K562 (cell line): ENCODE measurements at regions not wholly inside any gene's neighbourhood (a gene's known extent, or its start where the extent isn't known, plus 50 kb on each side); places are given as distances from the start of the nearest gene placed in this dataset.

ENCODE experiments used
- ATAC-seq: fragments of 200-7000 bp; cut with Tn5 transposase; 3 replicates; pipeline ENCODE4 v1.9.1; 2020; ENCODE audit warnings: moderate library complexity
- BruUV-seq: library from RNA; stranded (reverse); fragments of 400-500 nt; replicated peaks from 2 replicates; lab custom pipeline; 2021; lab: Mats Ljungman, UMichigan
- CTCF ChIA-PET: fragments of 300-600 bp; formaldehyde crosslinking; extraction: SDS; loops from one replicate; lab custom pipeline; 2021; ENCODE audit warnings: low intra/inter-chr PET ratio; lab: Yijun Ruan, JAX
- POLR2A ChIA-PET: fragments of 300-600, 350-650 bp; sonication (Branson Sonifier 250); formaldehyde crosslinking; extraction: SDS; loops from one replicate; lab custom pipeline; 2021; ENCODE audit warnings: antibody characterized with exemption, inconsistent platforms; lab: Yijun Ruan, JAX
- DNase-seq, 4 experiments: peaks; one replicate each; pipeline versions ENCODE4 v3.0.0 to v3.0.0-alpha.2; 2011 to 2018; ENCODE audit warnings: low spot score in 3 of 4, mixed read lengths in 3 of 4; ENCODE audit errors: extremely low read depth in 1 of 4
- FAIRE-seq: peaks from 2 replicates; lab custom pipeline; 2011; peaks lifted over from hg19 to GRCh38; lab: Jason Lieb, UNC
- H2AFZ ChIP-seq: 2 replicates; pipeline ENCODE4 v1.6.0; 2011; ENCODE audit warnings: low read depth, low read length, control low read depth, inconsistent platforms
- H3K27ac ChIP-seq: fragments of 200-600 bp; 3 replicates; pipeline ENCODE4 v1.8.0; 2011; ENCODE audit warnings: low read depth, mild to moderate bottlenecking, control low read depth, inconsistent platforms, low read length, moderate library complexity, mixed read lengths; ENCODE audit errors: extremely low read depth
- H3K27me3 ChIP-seq, 2 experiments: fragments of 300-600 bp in 1 of 2; 2 replicates in 1 of 2; 3 replicates in 1 of 2; pipeline versions ENCODE4 v1.6.0 to v1.8.0; 2011; ENCODE audit warnings: inconsistent platforms in 2 of 2, low read length in 2 of 2, mild to moderate bottlenecking in 1 of 2, mixed read lengths in 1 of 2, moderate library complexity in 1 of 2; ENCODE audit not compliant: control insufficient read depth in 2 of 2, insufficient read depth in 2 of 2
- H3K36me3 ChIP-seq: fragments of 300-600 bp; 3 replicates; pipeline ENCODE4 v1.8.0; 2011; ENCODE audit warnings: mild to moderate bottlenecking, low read length, inconsistent platforms; ENCODE audit not compliant: control insufficient read depth, insufficient read depth
- H3K4me1 ChIP-seq, 2 experiments: fragments of 200-600 bp in 1 of 2; replicated peaks in 1 of 2; 2 replicates in 1 of 2; 3 replicates in 1 of 2; pipeline versions ENCODE4 v1.5.1 to v1.8.0; 2011; ENCODE audit warnings: inconsistent platforms in 2 of 2, low read length in 2 of 2, mild to moderate bottlenecking in 1 of 2, mixed read lengths in 1 of 2, moderate library complexity in 1 of 2; ENCODE audit not compliant: control insufficient read depth in 2 of 2, insufficient read depth in 2 of 2
- H3K4me2 ChIP-seq: 2 replicates; pipeline ENCODE4 v1.6.1; 2011; ENCODE audit warnings: low read length, control low read depth, inconsistent platforms, mixed read lengths; ENCODE audit not compliant: insufficient read depth
- H3K4me3 ChIP-seq: fragments of 200-600 bp; sonication (generic), shearing (Covaris generic); 2 replicates; pipeline ENCODE4 v1.5.1; 2016; ENCODE audit warnings: control low read depth, inconsistent platforms
- H3K79me2 ChIP-seq: fragments of 200-600 bp; 3 replicates; pipeline ENCODE4 v1.8.0; 2011; ENCODE audit warnings: low read length, inconsistent platforms; ENCODE audit not compliant: control insufficient read depth, insufficient read depth
- H3K9ac ChIP-seq, 2 experiments: 2 replicates each; pipeline versions ENCODE4 v1.6.0 to v1.6.1; 2011; ENCODE audit warnings: low read depth in 2 of 2, low read length in 2 of 2, control low read depth in 1 of 2, inconsistent platforms in 1 of 2, mild to moderate bottlenecking in 1 of 2, mixed read lengths in 1 of 2; ENCODE audit not compliant: insufficient read depth in 1 of 2
- H3K9me1 ChIP-seq: one replicate; pipeline ENCODE4 v1.6.0; 2011; ENCODE audit warnings: inconsistent platforms, mild to moderate bottlenecking, low read length, moderate library complexity; ENCODE audit not compliant: control insufficient read depth, insufficient read depth
- H3K9me3 ChIP-seq: replicated peaks from 2 replicates; pipeline ENCODE4 v1.5.1; 2011; ENCODE audit warnings: low read depth, low read length, inconsistent platforms; ENCODE audit not compliant: control insufficient read depth, insufficient read depth
- H4K20me1 ChIP-seq: replicated peaks from 2 replicates; pipeline ENCODE4 v1.6.1; 2011; ENCODE audit warnings: low read length, inconsistent platforms, mixed read lengths; ENCODE audit not compliant: control insufficient read depth, insufficient read depth
- FUS ChIP-seq: fragments of 200-400 bp; formaldehyde crosslinking; optimal IDR thresholded peaks from 2 replicates; pipeline ENCODE3; 2017; ENCODE audit warnings: low read depth, low read length
- MEF2A ChIP-seq: IDR thresholded peaks from 2 replicates; pipeline ENCODE4 v1.6.1; 2011; ENCODE audit warnings: low read depth, mild to moderate bottlenecking, low read length, moderate library complexity; ENCODE audit not compliant: control insufficient read depth
- NFXL1 ChIP-seq: fragments of 450-650 bp; formaldehyde crosslinking; IDR thresholded peaks from 2 replicates; pipeline ENCODE4 v1.4.0; 2021; ENCODE audit warnings: mild to moderate bottlenecking
- POLR2AphosphoS2 ChIP-seq: IDR thresholded peaks from 2 replicates; pipeline ENCODE4 v1.6.1; 2012; ENCODE audit warnings: low read length, improper control_type of control experiment
- SMARCC2 ChIP-seq: fragments of 450-650 bp; IDR thresholded peaks from 2 replicates; pipeline ENCODE4 v1.6.1; 2017; ENCODE audit warnings: antibody characterized with exemption, moderate library complexity, mild to moderate bottlenecking, low read depth
- ZNF174 ChIP-seq: fragments of 250-450 bp; sonication (Bioruptor Pico); IDR thresholded peaks from 2 replicates; pipeline ENCODE4 v1.4.0; 2020; ENCODE audit warnings: mild to moderate bottlenecking
- WGBS: fragments of 100-300 bp; shearing (Covaris generic); methylation state at CpG from one replicate; pipeline ENCODE4 v1.1.6; 2016; ENCODE audit warnings: low coverage, mixed read lengths; ENCODE audit not compliant: insufficient coverage; ENCODE audit errors: missing lambda C conversion rate; 5-methylcytosine and 5-hydroxymethylcytosine counted together
- in situ Hi-C: fragments of 300-500 bp; cut with MboI; formaldehyde crosslinking; loops from 4 replicates; pipeline ENCODE4 v1.15.0; 2018; ENCODE audit warnings: inconsistent platforms, mixed read lengths
- intact Hi-C: fragments of 100-400 bp; cut with micrococcal nuclease; formaldehyde crosslinking; loops from 2 replicates; pipeline ENCODE4 v1.14.2; 2022
- TF ChIP-seq, protein P1 (sequence below): IDR thresholded peaks from 2 replicates; pipeline ENCODE4 v1.6.1; 2011; ENCODE audit not compliant: insufficient read length; ENCODE audit errors: extremely low read depth
- TF ChIP-seq, protein P2 (sequence below): fragments of 450-650 bp; IDR thresholded peaks from 2 replicates; pipeline ENCODE4 v1.6.1; 2014; ENCODE audit warnings: low read depth, mild to moderate bottlenecking, moderate library complexity, borderline replicate concordance
- TF ChIP-seq, protein P3 (sequence below): sonication (generic); formaldehyde crosslinking; IDR thresholded peaks from 2 replicates; pipeline ENCODE4 v1.8.0; 2023; ENCODE audit warnings: mild to moderate bottlenecking, missing genetic modification reagents
- TF ChIP-seq, protein P4 (sequence below), 2 experiments: fragments of 250-450 bp in 1 of 2; fragments of 450-650 bp in 1 of 2; sonication (Bioruptor Pico) in 1 of 2; IDR thresholded peaks; 2 replicates each; pipeline versions ENCODE4 v1.6.1 to v1.8.0; 2016 to 2021; ENCODE audit warnings: mild to moderate bottlenecking in 2 of 2, moderate library complexity in 2 of 2, missing compliant biosample characterization in 1 of 2, missing genetic modification characterization in 1 of 2

DNA sequence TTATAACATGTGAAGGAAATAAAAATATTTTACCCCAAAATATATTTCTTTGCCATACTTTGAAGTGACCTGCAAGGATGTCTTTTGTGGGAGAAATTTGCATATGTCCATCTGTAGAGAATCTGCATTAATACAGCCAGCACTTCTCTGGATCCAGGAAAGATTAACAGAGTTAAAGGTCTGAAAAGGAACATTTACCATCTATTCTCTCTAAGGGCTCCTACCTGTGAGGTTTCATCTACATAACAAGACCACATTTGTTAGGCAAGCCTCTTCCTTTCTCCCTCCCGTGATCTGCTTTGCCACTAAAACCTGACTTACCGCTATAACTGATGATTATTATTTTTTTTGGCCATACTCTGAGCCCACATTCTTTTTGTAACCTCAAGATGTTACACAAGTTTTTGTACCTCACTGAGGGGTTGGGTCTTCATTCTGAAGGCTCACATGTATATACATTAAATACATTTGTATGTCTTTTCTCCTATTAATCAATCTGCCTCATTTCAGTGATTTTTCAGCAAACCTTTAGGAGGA lies 129.4 kb downstream of the AKR1D1 start:
- Histone ChIP-seq H2AFZ (no peak overlapping the region), H3K9me3 (no peaks in the 10 kb centered on the region), H3K4me1 (no peaks in the 10 kb centered on the region), H3K4me3 (no peak overlapping the region), H3K36me3 (no peaks in the 10 kb centered on the region), H3K79me2 (no peaks in the 10 kb centered on the region), H3K9ac (no peak overlapping the region), H3K4me2 (no peak overlapping the region)
- in situ Hi-C loops, result no loop called here
- no TSS peak for BruUV-seq
- ATAC-seq (no peak), DNase-seq (no peak)
- ChIA-PET POLR2A (no interaction called here), CTCF (no interaction called here)
- 8% methylated on average over 2 of the region's 2 CpGs for WGBS
- TF ChIP-seq, protein P1, sequence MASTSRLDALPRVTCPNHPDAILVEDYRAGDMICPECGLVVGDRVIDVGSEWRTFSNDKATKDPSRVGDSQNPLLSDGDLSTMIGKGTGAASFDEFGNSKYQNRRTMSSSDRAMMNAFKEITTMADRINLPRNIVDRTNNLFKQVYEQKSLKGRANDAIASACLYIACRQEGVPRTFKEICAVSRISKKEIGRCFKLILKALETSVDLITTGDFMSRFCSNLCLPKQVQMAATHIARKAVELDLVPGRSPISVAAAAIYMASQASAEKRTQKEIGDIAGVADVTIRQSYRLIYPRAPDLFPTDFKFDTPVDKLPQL, result no peak
- TF ChIP-seq ZNF174, result no peak
- TF ChIP-seq, protein P2, sequence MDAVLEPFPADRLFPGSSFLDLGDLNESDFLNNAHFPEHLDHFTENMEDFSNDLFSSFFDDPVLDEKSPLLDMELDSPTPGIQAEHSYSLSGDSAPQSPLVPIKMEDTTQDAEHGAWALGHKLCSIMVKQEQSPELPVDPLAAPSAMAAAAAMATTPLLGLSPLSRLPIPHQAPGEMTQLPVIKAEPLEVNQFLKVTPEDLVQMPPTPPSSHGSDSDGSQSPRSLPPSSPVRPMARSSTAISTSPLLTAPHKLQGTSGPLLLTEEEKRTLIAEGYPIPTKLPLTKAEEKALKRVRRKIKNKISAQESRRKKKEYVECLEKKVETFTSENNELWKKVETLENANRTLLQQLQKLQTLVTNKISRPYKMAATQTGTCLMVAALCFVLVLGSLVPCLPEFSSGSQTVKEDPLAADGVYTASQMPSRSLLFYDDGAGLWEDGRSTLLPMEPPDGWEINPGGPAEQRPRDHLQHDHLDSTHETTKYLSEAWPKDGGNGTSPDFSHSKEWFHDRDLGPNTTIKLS, result no peak
- TF ChIP-seq POLR2AphosphoS2, result no peak
- TF ChIP-seq, protein P3, sequence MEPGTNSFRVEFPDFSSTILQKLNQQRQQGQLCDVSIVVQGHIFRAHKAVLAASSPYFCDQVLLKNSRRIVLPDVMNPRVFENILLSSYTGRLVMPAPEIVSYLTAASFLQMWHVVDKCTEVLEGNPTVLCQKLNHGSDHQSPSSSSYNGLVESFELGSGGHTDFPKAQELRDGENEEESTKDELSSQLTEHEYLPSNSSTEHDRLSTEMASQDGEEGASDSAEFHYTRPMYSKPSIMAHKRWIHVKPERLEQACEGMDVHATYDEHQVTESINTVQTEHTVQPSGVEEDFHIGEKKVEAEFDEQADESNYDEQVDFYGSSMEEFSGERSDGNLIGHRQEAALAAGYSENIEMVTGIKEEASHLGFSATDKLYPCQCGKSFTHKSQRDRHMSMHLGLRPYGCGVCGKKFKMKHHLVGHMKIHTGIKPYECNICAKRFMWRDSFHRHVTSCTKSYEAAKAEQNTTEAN, result no peak
- TF ChIP-seq, protein P4, sequence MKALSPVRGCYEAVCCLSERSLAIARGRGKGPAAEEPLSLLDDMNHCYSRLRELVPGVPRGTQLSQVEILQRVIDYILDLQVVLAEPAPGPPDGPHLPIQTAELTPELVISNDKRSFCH (CRISPR knock-in tag; IDR thresholded peaks at IDR 0.05), result no peak
- TF ChIP-seq, protein P4 (tag; IDR thresholded peaks at IDR 0.05), result no peak
- TF ChIP-seq MEF2A, result no peak
- no peak for TF ChIP-seq NFXL1 (CRISPR knock-in tag)
- TF ChIP-seq FUS, result no peak
- no peak for TF ChIP-seq SMARCC2
- TF ChIP-seq, all 486 proteins: peak for 0
- H3K27ac ChIP-seq, result no peak overlapping the region
- H3K27me3 ChIP-seq, result 0 out of 5 replicates have a peak, but pooled peaks cover 0 to 4% of the 10 kb centered on the region in 2 experiments
- intact Hi-C loops, result no loop called here
- no peak for FAIRE-seq
- no peaks in the 10 kb centered on the region for H4K20me1 ChIP-seq
- H3K9me1 ChIP-seq, result no peaks in the 10 kb centered on the region
